ENCODE measurements at regions not wholly inside any gene's neighbourhood (a gene's known extent, or its start where the extent isn't known, plus 50 kb on each side); places are given as distances from the start of the nearest gene placed in this dataset.
"Not testable (repeated sequence)": the region's sequence is repeated elsewhere in the genome, so short reads cannot be mapped to it uniquely, and the experiment has no call there.

DNA sequence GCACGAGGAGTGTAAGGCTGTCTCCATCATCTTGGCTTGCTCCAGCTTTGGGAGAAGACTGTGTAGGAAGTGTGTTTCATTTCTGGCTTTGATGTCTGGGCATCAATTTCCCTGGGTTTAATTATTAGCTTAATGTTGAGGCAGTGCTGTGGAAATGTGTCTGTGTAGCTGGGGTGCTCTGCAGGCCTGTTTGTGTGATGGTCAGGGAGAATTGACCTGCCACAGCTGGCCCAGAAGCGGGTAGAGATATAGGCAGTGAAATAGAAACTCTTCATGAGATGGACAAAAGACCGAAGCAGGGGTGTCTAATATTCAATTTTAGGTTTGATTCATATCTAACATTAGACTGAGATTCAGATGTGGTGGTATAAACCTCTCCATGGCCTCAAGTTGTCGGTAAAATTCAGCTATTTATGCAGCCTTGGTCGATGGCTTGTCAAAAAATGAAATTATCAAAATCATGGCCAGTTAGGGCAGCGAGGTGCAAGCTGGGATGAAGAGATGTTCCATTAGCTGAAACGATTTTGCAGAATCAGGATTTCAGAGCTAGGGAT, 95.3 kb upstream of the SNX9 start:
- in situ Hi-C loops (cut with HindIII; ENCODE audit: low pct_unique_long_range_greater_than_20kb, low sequenced_read_pairs): no loop called here
- DNase-seq (ENCODE audit: low read depth in 1 of 2, low spot score in 1 of 2): no peak
- no peak for TF ChIP-seq JUND (IDR thresholded peaks at IDR 0.05; ENCODE audit: low read depth)

- no peak for TF ChIP-seq JUND (IDR thresholded peaks at IDR 0.05; ENCODE audit: low read depth)
- in situ Hi-C loops (cut with HindIII; ENCODE audit: low pct_unique_long_range_greater_than_20kb, low sequenced_read_pairs): no loop called here
- DNase-seq (ENCODE audit: low read depth in 1 of 2, low spot score in 1 of 2): no peak
Measured at GRCh38 chr6:157728183-157728881, 94.7 kb upstream of the SNX9 start.

DNA sequence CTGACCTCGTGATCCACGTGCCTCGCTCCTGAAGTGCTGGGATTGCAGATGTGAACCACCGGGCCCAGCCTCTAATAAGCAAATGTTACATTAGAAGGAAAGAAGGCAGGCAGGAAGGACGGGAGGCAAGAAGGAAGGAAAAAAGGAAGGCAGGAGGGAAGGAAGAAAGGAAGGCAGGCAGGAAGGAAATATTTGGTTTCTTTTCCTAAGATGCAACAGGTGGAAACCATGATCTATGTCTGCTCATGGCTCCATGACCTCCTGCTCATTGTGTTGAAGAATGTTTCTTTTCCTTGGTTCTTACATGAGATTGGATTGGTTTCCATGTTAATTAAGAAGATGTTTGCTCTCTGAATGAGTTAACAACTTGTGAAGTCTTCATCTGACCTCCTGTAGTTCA, 91.8 kb upstream of the SNX9 start:
- no peak for DNase-seq (ENCODE audit: low read depth in 1 of 2, low spot score in 1 of 2)
- TF ChIP-seq JUND (IDR thresholded peaks at IDR 0.05; ENCODE audit: low read depth): no peak
- in situ Hi-C loops (cut with HindIII; ENCODE audit: low pct_unique_long_range_greater_than_20kb, low sequenced_read_pairs): no loop called here

DNA sequence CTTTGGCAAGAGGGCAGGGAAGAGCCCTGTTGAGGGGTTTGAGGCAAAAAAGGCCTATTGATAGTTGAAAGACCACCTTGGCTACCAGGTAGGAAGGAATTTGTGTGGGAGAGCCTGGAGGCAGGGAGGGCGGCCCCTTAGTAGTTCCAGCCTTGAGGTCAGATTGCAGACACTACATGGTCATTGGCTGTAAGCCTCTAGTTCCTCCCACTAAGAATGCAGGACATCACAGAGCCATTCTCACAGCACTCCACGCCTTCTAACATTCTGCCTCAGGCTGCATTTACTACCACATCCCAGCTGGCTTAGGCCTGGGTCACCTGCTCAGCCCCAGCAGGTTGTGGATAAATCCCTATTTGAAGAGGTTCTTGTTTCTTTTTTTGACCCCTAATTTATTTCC, 91.0 kb upstream of the SNX9 start:
- TF ChIP-seq JUND (IDR thresholded peaks at IDR 0.05; ENCODE audit: low read depth): no peak
- no peak for DNase-seq (ENCODE audit: low read depth in 1 of 2, low spot score in 1 of 2)

DNA sequence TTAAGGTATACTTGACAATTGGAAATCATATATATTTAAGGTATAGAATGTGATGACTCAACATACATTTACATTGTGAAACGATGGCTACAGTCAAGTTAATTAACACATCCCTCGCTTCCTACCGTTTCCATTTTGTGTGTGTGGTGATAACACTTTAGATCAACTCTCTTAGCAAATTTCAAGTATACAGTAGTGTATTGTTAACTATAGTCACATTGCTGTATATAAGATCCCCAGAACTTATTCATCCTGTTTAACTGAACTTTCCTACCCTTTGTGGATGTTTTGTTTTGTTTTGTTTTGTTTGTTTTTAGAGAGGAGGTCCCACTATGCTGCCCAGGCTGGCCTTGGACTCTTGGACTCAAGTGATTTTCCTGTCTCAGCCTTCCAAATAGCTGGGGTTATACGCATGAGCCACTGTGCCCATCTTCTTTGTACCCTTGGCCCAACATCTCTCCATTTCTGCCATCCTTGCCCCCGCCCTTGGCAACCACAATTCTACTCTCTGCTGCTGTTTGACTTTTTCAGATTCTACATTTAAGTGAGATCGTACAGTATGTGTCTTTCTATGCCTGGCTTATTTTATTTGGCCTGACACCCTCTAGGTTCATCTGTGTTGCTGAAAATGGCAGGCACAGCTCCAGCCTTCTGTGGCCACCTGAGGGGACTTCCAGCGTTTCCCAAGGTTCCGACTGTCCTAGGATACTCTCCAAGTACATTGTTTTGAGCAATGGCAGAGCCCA, 90.5 kb upstream of the SNX9 start:
- no peak for DNase-seq (ENCODE audit: low read depth in 1 of 2, low spot score in 1 of 2)
- no peak for TF ChIP-seq JUND (IDR thresholded peaks at IDR 0.05; ENCODE audit: low read depth)
- in situ Hi-C loops (cut with HindIII; ENCODE audit: low pct_unique_long_range_greater_than_20kb, low sequenced_read_pairs): no loop called here

More for the DNA sequence above, 91.0 kb upstream of the SNX9 start:
- in situ Hi-C loops (cut with HindIII; ENCODE audit: low pct_unique_long_range_greater_than_20kb, low sequenced_read_pairs): no loop called here

DNA sequence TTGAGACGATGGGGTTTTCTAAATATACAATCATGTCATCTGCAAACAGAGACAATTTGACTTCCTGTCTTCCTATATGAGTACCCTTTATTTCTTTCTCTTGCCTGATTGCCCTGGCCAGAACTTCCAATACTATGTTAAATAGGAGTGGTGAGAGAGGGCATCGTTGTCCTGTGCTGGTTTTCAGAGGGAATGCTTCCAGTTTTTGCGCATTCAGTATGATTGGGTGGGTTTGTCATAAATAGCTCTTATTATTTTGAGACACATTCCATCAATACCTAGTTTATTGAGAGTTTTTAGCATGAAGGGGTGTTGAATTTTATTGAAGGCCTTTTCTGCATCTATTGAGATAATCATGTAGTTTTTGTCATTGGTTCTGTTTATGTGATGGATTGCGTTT, 86.5 kb upstream of the SNX9 start:
- in situ Hi-C loops (cut with HindIII; ENCODE audit: low pct_unique_long_range_greater_than_20kb, low sequenced_read_pairs); DNase-seq (ENCODE audit: low read depth in 1 of 2, low spot score in 1 of 2): not testable (repeated sequence)

GRCh38 chr6:157741321-157741947, 81.6 kb upstream of the SNX9 start:
- in situ Hi-C loops (cut with HindIII; ENCODE audit: low pct_unique_long_range_greater_than_20kb, low sequenced_read_pairs): no loop called here
- TF ChIP-seq JUND (IDR thresholded peaks at IDR 0.05; ENCODE audit: low read depth): no peak
- DNase-seq (ENCODE audit: low read depth in 1 of 2, low spot score in 1 of 2): no peak

- no peak for DNase-seq (ENCODE audit: low read depth in 1 of 2, low spot score in 1 of 2)
- no peak for TF ChIP-seq JUND (IDR thresholded peaks at IDR 0.05; ENCODE audit: low read depth)
- in situ Hi-C loops (cut with HindIII; ENCODE audit: low pct_unique_long_range_greater_than_20kb, low sequenced_read_pairs): no loop called here
Measured at GRCh38 chr6:157741948-157742556, 81.0 kb upstream of the SNX9 start.

- no peak for DNase-seq (ENCODE audit: low read depth in 1 of 2, low spot score in 1 of 2)
- no peak for TF ChIP-seq JUND (IDR thresholded peaks at IDR 0.05; ENCODE audit: low read depth)
- in situ Hi-C loops (cut with HindIII; ENCODE audit: low pct_unique_long_range_greater_than_20kb, low sequenced_read_pairs): no loop called here
Measured at GRCh38 chr6:157744102-157744601, 78.9 kb upstream of the SNX9 start.

- in situ Hi-C loops (cut with HindIII; ENCODE audit: low pct_unique_long_range_greater_than_20kb, low sequenced_read_pairs): no loop called here
- TF ChIP-seq JUND (IDR thresholded peaks at IDR 0.05; ENCODE audit: low read depth): no peak
- DNase-seq (ENCODE audit: low read depth in 1 of 2, low spot score in 1 of 2): no peak
Measured at GRCh38 chr6:157746897-157747296, 76.1 kb upstream of the SNX9 start.

GRCh38 chr6:157747370-157747769, 75.7 kb upstream of the SNX9 start:
- no peak for TF ChIP-seq JUND (IDR thresholded peaks at IDR 0.05; ENCODE audit: low read depth)
- in situ Hi-C loops (cut with HindIII; ENCODE audit: low pct_unique_long_range_greater_than_20kb, low sequenced_read_pairs): no loop called here
- DNase-seq (ENCODE audit: low read depth in 1 of 2, low spot score in 1 of 2): no peak

DNA sequence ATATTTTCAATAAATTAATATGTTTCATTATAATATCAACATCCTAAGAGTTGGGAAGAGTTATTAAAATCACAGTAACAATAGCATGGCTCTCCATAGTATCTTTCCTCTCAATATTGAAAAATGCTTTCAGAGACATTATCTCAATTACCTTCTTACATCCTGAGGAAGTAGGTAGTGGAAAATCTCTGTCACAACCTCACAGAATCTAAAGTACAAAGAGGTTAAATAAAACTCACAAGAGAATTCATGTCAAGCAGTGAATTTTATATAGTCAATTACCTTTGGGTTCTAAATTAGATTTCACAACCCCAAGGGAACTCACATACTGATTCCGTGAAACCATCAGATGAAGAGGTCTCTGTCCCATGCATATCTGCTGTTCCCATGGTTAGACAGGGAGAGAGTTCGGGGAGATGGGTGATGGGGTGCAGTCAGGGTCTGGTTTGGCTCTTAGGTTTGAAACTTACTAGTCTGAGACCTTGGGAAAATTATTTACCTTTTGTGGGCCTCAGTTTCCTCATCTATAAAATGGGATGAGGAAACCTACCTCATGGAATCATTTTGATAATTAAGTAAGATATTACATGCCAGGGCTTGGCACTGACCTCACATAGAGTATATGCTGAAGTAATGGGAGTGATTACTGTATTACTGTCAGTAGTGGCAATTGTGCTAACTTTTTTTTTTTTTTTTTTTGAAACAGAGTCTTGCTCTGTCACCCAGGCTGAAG, 74.0 kb upstream of the SNX9 start:
- no peak for TF ChIP-seq JUND (IDR thresholded peaks at IDR 0.05; ENCODE audit: low read depth)
- in situ Hi-C loops (cut with HindIII; ENCODE audit: low pct_unique_long_range_greater_than_20kb, low sequenced_read_pairs): no loop called here
- no peak for DNase-seq (ENCODE audit: low read depth in 1 of 2, low spot score in 1 of 2)

DNA sequence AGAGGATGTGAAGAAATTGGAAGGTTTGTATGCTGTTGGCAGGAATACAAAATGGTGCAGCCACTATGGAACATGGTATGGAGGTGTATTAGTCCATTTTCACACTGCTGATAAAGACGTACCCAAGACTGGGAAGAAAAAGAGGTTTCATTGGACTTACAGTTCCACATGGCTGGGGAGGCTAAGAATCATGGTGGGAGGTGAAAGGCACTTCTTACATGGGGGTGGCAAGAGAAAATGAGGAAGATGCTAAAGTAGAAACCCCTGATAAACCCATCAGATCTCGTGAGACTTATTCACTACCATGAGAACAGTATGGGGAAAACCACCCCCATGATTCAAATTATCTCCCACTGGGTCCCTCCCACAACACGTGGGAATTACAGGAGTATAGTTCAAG, 72.1 kb upstream of the SNX9 start:
- in situ Hi-C loops (cut with HindIII; ENCODE audit: low pct_unique_long_range_greater_than_20kb, low sequenced_read_pairs); DNase-seq (ENCODE audit: low read depth in 1 of 2, low spot score in 1 of 2): not testable (repeated sequence)
